HG03025 (cell line): ENCODE measurements at regions not wholly inside any gene's neighbourhood (a gene's known extent, or its start where the extent isn't known, plus 50 kb on each side); places are given as distances from the start of the nearest gene placed in this dataset.
"Not testable (repeated sequence)": the region's sequence is repeated elsewhere in the genome, so short reads cannot be mapped to it uniquely, and the experiment has no call there.

ENCODE experiments used
- ATAC-seq: cut with Tn5 transposase; IDR thresholded peaks from one replicate; pipeline ENCODE4 v1.9.1; 2021; ENCODE audit warnings: mild to moderate bottlenecking, moderate library complexity; ENCODE audit not compliant: unreplicated experiment, low FRiP score

DNA sequence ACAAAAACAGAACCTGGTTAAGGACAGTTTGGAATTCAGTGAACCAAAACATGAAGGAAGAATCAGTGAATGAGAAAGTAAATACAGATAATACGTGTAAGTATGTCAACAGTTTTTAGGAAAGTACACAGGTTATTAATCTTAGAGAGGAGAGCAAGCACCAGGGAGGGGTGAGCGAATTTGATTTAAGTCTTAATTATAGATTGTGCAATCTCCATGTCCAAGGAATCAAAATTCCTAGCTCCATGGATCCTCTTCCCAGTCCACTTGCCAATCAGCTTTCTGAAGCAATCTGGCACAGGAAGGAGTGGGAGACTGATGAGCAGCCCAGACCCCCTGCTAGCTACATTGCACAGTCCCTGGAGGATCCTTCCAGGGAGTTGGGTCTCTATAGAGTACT lies 346.4 kb downstream of the SETD4 start:
- no peak for ATAC-seq

GRCh38 chr21:35711661-35712060 lies 348.7 kb downstream of the SETD4 start:
- ATAC-seq = no peak

GRCh38 chr21:35711213-35711612 lies 349.1 kb downstream of the SETD4 start:
- ATAC-seq = no peak

GRCh38 chr21:35709990-35710389 lies 350.3 kb downstream of the SETD4 start:
- not testable (repeated sequence) for ATAC-seq

GRCh38 chr21:35705888-35706287 lies 354.4 kb downstream of the SETD4 start:
- no peak for ATAC-seq

DNA sequence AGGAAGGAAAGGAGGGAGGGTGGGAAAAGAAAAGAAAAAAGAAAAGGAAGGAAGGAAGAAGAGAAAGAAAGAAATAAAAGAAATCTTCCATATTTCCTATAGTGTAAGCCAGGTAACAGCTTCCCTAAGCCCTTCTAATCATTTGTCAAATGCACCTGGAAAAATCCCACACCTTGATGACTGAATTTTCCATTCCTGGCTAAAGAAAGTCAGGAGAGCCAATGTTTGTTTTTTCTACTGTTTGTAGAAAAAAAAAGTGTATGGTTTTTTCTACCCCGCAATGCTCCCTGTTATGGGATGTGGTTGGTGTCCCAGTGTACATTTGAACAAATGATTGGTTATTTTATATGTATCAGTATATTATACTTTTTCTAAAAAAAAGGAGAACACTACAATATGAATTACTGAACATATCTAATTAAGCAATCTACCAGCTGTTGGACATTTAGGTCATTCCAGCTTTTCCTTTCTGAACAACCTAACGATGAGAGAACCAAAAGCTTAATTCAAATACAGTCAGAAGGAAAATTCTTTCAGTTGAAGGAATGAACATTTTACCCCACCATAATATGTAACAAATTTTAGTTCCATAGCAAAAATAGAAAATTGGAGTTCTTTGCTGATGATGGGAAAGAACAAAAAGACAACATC lies 355.0 kb downstream of the SETD4 start:
- no peak for ATAC-seq

DNA sequence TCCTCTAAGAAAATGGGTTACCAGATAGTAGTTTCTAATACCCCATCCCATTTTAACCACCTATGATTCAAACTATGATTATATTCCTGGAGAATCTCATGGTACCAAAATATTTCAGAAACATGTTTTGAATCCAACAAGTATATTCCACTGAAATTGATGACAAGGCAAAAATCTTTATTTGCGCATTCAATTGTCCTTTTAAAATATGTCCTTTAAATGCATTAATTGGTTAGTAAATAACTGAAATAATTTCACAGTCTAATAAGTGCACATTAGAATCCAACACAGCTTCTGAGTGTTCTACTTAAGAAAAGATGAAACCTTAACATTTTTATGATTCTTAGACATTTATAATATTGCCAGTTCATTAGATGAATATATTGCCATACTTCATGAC lies 356.6 kb downstream of the SETD4 start:
- ATAC-seq = no peak

GRCh38 chr21:35699361-35699760 lies 361.0 kb downstream of the SETD4 start:
- ATAC-seq = no peak

- no peak for ATAC-seq
Observed at GRCh38 chr21:35697321-35697808, 363.0 kb downstream of the SETD4 start.

- no peak for ATAC-seq
Observed at GRCh38 chr21:35696644-35697043, 363.7 kb downstream of the SETD4 start.

- no peak for ATAC-seq
Observed at GRCh38 chr21:35692311-35692710, 368.0 kb downstream of the SETD4 start.

GRCh38 chr21:35690436-35690835 lies 369.9 kb downstream of the SETD4 start:
- ATAC-seq = no peak

- no peak for ATAC-seq
Observed at GRCh38 chr21:35686156-35686555, 374.2 kb downstream of the SETD4 start.

DNA sequence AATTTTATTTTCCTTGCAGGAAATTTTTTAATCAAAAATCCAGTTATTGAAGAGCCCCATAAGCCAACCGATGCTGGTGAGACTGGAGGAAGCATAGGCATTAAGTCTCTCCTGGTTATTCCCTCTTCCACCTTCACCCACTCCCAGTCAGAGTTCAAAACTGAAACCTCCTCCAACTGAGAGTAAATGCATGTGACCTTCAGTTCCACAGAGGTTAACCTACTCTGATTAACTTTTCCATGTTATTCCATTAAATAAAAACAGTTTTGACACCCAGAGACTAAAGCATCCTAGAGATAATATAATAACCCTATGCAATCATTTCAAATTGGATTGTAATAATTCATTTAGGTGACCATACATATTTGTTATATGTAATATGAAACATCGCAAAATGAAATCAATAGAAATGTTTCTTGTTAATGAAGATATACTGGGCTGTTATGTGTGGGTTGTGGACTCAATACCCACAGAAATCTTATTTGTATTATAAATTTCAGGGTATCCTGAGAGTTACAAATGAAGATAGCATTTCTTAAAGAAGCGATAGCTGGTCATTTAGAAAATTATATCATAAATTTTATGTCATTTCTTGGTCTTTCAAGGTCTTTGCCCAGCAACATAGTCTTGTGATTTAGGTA lies 376.5 kb downstream of the SETD4 start:
- ATAC-seq = no peak

GRCh38 chr21:35682904-35683549 lies 377.3 kb downstream of the SETD4 start:
- ATAC-seq = no peak

GRCh38 chr21:35681946-35682345 lies 378.4 kb downstream of the SETD4 start:
- ATAC-seq = no peak

DNA sequence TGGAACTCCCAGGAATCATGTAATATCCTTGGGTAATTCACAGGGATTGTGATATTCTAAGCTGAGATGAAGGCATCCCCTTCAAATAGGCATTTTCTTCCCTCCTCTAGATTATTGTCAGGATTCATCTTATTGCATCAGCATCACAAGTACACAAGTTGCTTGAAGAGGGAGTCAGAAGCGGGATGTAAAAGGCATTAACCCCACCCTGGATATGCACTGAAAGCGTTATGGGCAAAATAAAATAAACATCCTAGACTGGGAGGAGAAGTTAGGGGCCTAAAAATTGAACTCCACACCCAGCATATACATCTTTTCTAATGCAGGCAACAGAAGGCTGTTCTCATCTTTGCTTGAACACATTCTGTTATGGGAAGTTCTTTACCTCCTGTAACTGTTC lies 381.2 kb downstream of the SETD4 start:
- ATAC-seq = no peak

GRCh38 chr21:35678393-35678792 lies 381.9 kb downstream of the SETD4 start:
- ATAC-seq = no peak

- ATAC-seq = no peak
Observed at GRCh38 chr21:35677298-35677841, 383.0 kb downstream of the SETD4 start.

DNA sequence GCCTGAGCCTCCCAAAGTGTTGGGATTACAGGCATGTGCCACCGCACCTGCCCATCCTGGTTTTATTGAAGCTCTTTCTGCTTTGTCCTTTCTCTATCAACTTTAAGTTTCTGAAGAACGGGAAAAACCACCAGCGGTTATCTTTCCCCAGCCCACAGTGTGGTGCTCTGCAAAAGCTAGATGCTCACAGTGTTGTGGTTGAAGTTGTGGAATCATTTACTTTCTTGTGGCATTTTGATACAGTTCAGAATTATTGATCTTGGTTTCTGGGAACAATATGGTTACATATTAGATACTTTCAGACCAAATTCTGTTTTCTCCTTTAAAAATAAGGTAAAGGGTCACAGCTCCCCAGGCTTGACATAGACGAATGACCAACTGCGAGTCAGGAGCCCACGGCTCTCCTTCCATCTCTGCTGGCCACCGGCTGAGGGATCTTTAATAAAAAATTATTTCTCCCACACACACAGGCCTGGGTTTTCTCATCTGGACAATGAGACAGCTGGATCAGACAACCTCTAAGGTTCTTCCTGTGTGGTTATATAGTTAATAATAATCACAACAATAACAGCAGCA lies 385.3 kb downstream of the SETD4 start:
- ATAC-seq = no peak

DNA sequence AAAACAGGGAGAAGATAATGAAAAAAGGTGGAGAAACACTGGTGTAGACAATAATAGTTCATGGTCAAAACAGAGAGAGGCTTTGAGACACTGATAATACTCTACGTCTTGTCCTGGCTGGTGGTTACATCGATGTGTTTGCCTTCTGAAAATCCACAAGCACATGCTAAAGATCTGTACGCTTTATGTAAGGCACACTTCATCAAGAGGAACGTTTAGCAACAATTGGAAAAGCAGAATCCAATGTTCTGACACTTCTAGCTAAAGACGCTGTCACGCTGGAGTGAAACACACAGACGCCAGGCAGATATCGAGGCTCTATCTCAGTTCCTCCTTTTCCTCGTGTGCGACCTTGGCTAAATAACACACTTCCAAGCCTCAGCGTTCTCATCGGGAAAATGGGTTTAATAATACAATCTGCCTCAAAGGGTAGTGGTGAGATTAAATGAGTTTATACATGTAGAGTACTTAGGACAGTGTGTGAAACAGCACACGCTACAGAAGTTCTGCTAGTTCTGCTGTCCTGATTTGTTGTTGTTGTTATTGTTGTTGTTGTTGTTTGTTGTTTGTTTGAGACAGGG lies 386.1 kb downstream of the SETD4 start:
- no peak for ATAC-seq
